HL-60 (cell line): ENCODE measurements at regions not wholly inside any gene's neighbourhood (a gene's known extent, or its start where the extent isn't known, plus 50 kb on each side); places are given as distances from the start of the nearest gene placed in this dataset.

Experiments used
- DNase-seq, 2 experiments: peaks; one replicate each; pipeline ENCODE4 v3.0.0-alpha.2; 2010 to 2020; ENCODE audit warnings: low read depth in 1 of 2, low spot score in 1 of 2
- H3K27ac ChIP-seq: fragments of 250-450 bp; sonication (Bioruptor Pico); replicated peaks from 2 replicates; pipeline ENCODE4 v1.5.1; 2020; ENCODE audit warnings: mild to moderate bottlenecking, moderate library complexity
- H3K27me3 ChIP-seq: fragments of 250-450 bp; sonication (Bioruptor Pico); 2 replicates; pipeline ENCODE4 v1.5.1; 2021; ENCODE audit warnings: mild to moderate bottlenecking, moderate library complexity; ENCODE audit not compliant: insufficient read depth, poor library complexity, severe bottlenecking
- H3K4me3 ChIP-seq: replicated peaks from 2 replicates; pipeline ENCODE4 v1.5.1; 2011; ENCODE audit warnings: mild to moderate bottlenecking, control low read depth, low read length; ENCODE audit not compliant: insufficient read depth
- GABPA ChIP-seq: IDR thresholded peaks from 2 replicates; pipeline ENCODE4 v1.6.1; 2012; ENCODE audit warnings: low read depth
- POLR2AphosphoS5 ChIP-seq: IDR thresholded peaks from 2 replicates; pipeline ENCODE4 v1.6.1; 2012; ENCODE audit warnings: low read depth
- REST ChIP-seq: IDR thresholded peaks from 2 replicates; pipeline ENCODE4 v1.6.1; 2012; ENCODE audit warnings: low read depth; ENCODE audit not compliant: insufficient replicate concordance
- SPI1 ChIP-seq: IDR thresholded peaks from 2 replicates; pipeline ENCODE4 v1.6.1; 2012; ENCODE audit warnings: low read depth, mild to moderate bottlenecking, borderline replicate concordance
- TF ChIP-seq, protein P1 (sequence below): IDR thresholded peaks from one replicate; pipeline ENCODE4 v1.5.1; 2011; ENCODE audit warnings: low read length, control low read depth, inconsistent platforms; ENCODE audit not compliant: insufficient read depth

DNA sequence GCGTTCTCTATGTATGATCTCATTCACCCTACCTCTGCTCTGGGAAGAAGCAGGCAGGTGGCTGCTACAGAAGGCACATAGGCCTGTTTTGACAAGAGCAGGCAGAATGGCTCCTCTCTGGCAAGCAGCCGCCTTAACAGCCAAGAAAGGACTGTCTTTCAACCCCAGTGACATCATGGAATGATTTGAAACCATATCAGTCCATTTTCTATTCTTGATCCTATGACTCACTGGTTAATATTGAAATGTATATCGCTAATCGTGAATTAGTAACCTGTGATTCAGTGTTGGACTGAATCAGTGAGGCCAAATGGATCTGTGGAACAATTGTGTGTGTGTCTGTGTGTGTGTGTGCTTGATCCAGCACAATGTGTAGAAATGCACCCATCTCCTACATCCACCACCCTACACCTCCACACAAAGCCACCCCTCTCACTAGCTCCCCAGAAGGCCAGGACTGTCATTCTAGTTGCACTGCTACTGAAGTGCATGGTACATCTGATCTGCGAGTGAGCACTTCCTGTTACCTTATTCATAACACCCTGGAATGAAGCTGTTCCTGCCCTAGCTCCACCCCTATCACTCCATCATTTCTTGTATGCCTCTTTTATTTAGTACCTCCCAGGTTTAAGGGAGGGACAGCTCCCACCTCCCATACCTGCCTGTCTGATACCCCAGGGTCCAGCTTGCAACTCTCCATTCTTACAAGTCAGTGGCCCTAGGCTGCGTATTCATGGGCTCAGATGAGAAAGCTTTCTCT is 460.0 kb downstream of the FOXO1 start:
- Histone ChIP-seq H3K4me3 (no peak overlapping the region), H3K27me3 (no peaks in the 10 kb centered on the region), H3K27ac (peak overlapping the region; percentile 30)
- TF ChIP-seq POLR2AphosphoS5 (no peak), REST (no peak)
- TF ChIP-seq, protein P1, sequence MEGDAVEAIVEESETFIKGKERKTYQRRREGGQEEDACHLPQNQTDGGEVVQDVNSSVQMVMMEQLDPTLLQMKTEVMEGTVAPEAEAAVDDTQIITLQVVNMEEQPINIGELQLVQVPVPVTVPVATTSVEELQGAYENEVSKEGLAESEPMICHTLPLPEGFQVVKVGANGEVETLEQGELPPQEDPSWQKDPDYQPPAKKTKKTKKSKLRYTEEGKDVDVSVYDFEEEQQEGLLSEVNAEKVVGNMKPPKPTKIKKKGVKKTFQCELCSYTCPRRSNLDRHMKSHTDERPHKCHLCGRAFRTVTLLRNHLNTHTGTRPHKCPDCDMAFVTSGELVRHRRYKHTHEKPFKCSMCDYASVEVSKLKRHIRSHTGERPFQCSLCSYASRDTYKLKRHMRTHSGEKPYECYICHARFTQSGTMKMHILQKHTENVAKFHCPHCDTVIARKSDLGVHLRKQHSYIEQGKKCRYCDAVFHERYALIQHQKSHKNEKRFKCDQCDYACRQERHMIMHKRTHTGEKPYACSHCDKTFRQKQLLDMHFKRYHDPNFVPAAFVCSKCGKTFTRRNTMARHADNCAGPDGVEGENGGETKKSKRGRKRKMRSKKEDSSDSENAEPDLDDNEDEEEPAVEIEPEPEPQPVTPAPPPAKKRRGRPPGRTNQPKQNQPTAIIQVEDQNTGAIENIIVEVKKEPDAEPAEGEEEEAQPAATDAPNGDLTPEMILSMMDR = no peak
- peak in 1 of 2 experiments; percentile 39 for DNase-seq

DNA sequence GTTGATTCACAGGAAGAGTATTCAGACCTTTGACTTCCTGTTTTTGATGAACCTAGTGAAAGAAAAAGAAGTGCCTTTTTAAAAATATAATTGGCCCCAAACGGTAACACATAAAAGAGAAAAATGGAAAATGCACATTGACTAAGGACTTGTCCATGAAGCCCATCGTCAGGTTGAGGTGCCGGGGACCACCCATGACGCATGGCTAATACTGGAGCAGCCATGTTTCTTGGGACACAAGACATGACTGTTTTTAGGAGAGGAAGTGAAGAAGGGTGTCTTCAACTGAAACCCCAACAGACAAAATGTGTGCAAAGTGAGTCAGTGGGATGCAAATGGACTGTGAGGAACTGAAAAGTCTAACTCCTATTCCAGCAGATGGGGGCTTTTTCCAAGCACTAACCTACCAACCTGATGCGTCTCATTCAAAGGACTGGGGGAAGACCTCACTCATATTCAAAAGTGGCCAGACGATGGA is 459.4 kb downstream of the FOXO1 start:
- peak in 1 of 2 experiments; percentile 29 for DNase-seq
- TF ChIP-seq SPI1 (peak; percentile 86), GABPA (peak; percentile 42; the same call in 1 of the 2 replicates), POLR2AphosphoS5 (no peak)
- TF ChIP-seq, protein P1 = no peak
- H3K4me3 ChIP-seq = no peak overlapping the region
- peak overlapping the region; percentile 30 for H3K27ac ChIP-seq
- no peaks in the 10 kb centered on the region for H3K27me3 ChIP-seq

DNA sequence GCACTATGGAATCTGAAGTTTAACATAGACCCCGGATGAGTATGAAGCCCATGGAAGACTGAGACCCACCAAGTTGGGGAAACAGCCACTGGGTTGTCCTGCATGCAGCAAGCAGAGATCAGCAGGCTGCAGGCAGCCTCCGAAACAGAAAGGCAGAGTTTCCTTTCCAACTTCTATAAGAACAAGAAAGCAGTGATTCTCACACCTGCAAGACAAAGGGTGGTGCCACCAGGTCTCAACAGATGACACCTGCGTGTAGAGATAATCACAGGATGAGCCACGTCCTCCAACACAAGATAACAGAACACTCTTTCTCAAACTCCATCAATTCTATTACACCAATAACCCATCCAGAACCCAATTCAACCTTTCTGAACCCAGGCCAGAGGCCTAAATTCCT is 457.9 kb downstream of the FOXO1 start:
- no peaks in the 10 kb centered on the region for H3K27me3 ChIP-seq
- H3K4me3 ChIP-seq = no peak overlapping the region
- no peak overlapping the region for H3K27ac ChIP-seq
- TF ChIP-seq REST (no peak), SPI1 (no peak), POLR2AphosphoS5 (no peak)
- TF ChIP-seq, protein P1 = no peak
- no peak for DNase-seq
